ENCODE measurements at regions not wholly inside any gene's neighbourhood (a gene's known extent, or its start where the extent isn't known, plus 50 kb on each side); places are given as distances from the start of the nearest gene placed in this dataset.

DNA sequence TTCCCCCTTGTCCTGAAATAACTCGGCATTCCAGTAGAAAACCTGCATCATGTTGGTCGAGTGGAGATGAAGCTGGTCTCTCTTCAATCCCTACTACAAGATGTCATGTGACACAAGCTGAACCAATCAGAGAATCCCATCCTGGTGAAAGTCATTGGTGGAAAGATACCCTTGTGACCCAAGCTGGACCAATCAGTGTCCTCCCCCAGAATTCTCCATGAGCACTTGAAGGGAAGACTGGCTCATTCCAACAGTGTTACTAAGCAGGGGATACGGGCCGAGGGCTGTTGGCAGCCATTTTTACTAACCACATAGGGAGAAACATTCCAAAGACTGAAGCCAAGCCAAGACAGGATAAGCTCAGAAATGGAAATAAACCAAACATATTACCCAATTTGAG lies 298.3 kb downstream of the ICOS start:
- DNase-seq (ENCODE audit: low spot score) = no peak

DNA sequence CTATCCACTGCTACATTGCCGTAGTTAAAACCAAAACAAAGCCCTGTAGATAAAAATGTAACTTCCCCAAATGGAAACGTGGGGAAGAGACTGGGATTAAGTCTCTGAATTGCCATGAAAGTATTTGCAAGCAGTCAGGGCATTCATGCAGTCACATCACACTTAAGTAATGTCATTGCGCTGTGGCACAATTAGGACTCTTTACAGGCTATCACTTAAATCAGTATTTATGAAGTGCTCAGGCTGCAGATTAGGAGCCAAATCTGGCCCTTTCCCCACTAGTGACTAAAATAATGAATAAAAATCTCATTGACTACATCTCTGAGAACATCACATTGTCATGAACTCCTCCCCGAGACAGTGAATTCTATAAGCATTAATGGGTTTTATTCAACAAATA lies 300.9 kb downstream of the ICOS start:
- DNase-seq (ENCODE audit: low spot score) = no peak

DNA sequence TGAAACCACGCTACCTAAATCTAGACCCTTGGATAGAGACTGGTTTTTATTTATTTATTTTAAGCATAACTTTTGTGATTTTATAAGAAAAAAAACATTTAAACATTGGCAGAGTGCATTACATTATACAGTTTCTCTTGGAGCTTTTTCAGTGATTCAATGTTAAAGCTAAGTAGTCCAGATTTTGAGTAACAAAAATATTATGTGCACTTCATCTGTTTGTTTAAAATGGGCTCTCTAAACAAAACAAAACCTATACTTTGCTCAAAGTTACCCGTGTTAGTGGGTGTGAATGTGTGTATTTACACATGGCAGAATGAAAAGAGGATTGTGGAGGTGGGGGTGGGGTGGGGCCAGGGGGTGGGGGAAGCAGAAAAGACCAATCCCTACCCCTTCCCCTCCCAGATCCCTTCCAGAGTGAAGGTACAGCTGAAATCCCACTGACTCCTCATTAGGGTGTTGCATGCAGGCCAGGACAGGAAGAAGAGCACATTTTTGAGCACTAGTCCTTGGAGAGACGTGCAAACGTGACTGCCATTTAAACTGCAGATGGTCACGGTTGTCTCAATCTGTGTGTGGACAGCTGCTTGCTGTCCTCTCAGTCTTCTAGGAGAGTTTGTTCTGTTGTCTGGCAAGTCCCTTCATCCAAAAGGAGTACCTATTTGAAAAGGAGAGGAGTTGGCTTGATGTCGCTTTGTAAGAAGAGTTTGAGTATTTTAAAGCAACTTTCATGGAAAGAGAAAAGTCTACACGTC lies 303.0 kb downstream of the ICOS start:
- no peak for DNase-seq (ENCODE audit: low spot score)

DNA sequence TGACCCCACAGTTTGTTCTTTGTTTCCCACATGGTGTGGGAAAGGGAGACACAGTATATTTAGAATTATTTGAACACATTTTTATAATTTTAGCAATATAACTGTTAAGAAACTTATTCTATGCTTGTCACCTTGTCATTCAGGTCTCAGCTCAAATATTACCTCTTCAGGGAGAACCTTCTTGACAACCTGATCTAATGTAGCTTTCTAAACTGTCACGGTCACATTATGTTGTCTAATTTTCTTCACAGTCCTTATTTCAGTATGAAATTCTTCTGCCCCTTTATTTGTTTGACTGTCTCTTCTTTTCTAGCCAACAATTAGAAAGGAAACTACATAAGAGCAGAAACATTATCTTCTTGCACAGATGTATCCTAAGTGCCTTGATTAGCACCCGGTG lies 304.3 kb upstream of the PARD3B start:
- DNase-seq (ENCODE audit: low spot score) = no peak

DNA sequence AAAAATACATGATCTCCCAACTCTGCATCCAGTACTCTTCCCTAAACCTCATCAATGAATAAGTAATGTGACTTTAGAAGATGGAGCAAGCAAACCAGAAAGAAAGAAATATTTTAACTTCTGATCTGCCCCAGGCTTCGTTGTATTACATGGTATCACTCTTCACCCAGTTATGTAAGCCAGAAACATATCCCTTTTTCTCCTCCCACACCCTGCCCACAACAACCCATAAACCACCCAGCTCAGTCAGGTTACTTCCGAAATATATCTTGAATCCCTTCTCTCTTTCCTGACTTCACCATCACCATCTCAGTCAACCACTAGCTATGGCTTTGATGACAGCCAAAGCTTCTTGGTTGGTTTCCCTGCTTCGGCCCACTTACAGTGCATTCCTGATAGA lies 295.8 kb upstream of the PARD3B start:
- no peak for DNase-seq (ENCODE audit: low spot score)

DNA sequence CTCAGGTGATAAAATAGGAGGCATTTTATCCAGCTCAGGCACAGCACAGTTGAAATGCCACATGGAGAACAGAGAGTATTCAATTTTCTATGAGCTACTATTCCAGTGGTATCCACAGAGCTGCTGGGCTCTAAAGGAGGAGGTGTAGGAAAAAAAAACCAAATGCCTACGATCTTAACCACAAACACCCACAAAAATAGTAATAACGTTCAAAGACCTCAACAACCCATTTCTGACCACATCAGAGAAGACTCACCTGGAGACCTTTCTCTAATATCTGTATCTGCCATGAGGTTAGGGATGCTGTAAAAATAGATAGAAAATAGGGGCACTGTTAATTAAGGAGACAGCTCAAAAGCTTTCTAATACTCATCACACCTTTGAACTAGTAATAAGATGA lies 294.6 kb upstream of the PARD3B start:
- DNase-seq (ENCODE audit: low spot score) = no peak

DNA sequence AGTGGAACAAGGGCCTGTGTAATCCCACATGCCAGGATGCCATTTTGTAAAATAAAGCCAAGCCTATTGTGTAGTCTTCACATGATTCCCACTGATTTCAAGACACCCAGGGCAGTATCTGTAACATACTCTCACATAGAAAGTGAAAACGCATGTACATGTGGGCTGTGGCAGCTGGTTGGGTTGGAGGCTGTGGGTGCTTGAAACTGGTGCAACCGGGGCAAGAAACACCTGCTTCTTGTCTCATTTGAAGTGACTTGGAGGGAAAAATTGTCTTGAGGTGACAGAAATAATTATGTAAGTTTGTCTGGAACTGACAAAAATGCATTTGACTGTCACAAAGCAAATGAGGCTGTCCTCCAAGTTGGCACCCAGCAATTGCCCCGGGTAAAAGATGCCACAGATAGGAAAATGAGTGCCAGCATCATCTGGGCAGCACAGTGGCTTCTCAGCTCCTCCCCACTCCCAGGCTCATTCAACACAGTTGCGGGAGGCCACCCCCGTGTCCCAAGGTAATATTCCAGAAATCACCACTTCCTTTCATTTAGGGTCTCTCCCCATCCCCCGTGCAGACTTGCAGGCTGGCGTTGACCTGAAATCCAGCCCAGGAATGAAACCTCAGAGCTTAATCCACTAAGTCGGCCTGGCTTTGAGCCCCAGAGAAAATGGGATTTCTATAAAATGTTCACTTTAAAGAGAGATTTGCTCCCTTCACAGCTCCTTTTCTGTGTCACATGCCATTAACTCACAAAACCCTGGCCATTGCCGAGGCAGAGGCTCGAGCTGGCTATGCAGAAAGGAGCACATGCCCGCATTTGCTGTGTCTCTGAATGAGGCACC lies 293.9 kb upstream of the PARD3B start:
- DNase-seq (ENCODE audit: low spot score) = no peak

DNA sequence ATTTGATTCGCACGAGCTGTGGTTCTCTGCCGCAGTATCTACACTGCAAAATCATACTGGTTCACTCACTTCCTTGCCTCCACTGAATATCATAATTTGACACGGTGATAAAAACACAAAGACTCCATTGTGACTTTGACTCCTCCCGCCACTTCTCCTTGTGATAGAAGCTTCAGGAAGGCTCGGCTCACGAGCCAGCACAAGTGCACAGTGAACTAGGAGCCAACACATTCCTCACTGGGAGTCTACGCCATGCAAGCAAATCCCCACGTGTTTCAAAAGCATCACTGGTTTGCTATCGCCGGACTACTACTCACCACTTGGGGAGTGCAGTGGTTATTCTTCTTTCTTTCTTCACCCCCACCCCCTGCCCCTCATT lies 293.3 kb upstream of the PARD3B start:
- no peak for DNase-seq (ENCODE audit: low spot score)

DNA sequence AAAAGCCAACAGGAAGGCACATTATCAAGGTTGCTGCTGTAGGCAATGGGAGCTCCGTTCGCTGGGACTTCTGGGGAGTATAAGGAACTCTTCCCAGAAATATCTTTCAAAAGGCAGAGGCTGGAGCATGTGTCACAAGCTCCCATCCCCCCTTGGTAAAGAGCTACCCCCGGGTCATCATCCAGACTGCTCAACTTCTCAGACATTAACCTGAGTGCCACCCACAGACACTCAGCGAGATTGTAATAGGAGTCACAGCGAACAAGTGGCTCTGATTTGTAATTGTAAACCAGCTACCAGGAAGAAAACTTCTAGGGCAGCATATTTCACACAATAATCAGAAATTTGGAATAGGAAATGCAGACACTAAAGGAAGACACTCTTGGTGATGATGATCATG lies 290.2 kb upstream of the PARD3B start:
- no peak for DNase-seq (ENCODE audit: low spot score)

DNA sequence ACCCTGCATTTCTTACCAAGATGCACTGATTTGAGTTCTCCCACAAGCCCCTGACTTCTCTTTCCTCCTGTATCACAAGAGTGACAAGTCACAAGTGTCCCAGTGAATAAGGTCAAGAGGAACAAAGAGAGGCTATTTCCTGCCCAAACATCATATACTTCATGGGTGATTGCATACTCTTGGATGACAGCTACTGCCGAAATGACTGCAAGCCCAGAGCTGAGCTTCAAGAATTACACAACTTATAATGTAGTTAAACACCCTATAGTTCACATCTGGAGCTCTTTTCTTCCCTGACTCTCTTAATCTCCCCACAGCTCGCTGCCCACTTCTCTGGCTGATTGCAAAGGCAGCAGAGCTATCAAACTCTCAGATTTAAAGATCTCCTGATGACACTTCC lies 289.7 kb upstream of the PARD3B start:
- DNase-seq (ENCODE audit: low spot score) = no peak

DNA sequence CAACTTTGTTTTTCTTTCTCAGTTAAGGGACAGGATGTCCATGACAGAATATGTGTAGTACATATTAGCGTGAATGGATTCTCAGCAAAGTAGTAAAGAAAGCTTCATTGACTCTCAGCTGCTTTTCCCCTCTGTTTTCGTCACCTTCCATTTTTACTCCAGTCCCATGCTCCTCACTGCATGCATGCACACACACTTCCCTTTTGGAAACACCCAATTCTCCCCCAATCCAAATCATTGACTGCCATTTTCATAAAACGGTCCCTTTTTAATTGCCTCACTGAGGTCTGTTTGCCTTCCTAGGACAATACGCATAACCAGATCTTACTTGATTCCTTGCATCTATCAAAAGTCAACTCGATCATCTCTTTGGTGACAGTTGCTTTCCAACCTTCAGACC lies 287.5 kb upstream of the PARD3B start:
- no peak for DNase-seq (ENCODE audit: low spot score)

DNA sequence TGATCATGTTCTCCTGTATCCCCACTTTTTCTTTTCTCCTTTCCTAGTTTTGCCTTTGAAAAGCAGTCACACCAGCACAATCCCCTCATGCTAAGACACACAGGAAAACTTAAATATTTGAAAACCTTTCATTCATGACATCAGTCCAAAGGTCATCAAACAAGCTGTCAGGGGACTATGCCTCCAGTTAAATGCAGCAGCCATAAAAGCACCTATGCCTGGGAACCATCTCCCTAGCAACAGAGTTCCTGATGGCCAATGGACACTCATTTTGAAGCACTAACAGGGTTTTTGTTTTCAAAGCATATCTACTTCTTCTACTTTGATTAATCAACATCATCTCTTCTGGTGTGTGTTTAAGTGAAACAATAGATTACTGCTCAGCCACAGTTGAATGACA lies 286.4 kb upstream of the PARD3B start:
- DNase-seq (ENCODE audit: low spot score) = no peak

DNA sequence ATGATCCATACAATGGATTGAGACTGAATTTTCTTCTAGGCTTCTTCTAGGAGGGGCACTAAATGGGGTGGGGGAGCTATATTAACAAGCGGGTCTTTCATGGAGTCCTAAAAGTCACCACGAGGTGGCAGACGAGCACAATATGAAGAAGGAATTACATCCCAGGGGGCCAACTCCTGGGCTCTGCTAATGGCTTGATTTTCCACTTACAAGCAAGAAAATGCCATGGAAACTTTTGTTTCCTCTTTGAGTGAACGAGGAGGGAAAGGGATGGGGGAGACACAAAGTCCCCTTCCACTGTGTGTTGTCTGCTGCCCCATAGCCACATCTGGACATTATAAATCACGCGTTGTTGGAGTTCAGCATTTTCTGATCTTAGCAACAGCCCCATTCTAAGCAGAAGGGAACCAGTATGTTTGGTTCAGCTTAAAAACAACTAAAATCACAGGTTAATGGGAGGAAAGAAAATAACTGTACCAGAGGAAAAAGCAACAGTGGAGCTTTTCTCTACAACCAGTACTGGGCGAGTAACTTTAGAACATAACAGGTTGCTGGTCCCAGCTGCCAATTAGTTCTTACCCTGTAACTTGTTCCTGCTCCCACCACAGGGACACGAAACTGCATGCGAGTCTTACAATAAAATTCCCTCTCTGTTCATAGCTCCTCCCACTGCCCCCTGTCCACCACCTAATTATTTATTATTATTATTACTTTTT lies 285.0 kb upstream of the PARD3B start:
- peak; percentile 76 for DNase-seq (ENCODE audit: low spot score)

DNA sequence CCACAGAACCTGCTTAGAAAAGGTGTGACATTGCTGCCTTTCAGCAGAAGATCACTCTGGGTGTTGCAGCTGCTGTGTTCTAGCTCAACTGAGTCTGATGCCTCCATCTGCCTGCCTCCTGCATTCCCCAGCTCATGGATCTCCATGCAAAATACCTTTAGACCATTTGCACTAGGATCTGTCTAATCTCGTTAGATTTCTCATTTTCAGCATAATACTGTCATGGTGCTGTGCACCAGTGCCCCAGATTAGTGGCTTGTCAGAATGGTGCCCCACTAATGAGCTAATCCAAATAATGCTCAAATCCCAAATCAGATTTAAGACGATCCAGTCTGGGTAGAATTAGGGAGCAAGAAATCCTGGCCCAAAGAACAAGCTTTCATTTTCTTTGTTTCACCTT lies 284.4 kb upstream of the PARD3B start:
- DNase-seq (ENCODE audit: low spot score) = no peak

DNA sequence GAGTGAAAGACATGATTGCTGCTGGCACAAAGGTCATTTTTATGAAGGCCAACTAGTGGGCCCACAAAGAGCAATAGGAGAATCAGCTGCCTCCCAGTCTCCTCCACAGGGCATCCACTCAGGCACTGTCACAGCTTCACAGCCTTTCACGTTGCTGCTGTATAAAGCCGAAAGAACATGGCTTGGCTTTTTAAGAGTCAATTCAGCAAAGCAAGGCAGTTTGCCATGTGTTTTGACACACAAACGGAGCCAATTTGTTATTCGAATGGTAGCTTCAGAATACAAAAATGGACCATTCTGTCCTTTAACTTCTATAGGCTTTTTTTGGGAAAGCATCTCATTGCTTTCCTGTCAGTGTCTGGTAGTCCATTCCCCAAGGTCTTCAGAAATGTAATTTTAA lies 283.4 kb upstream of the PARD3B start:
- DNase-seq (ENCODE audit: low spot score) = no peak

DNA sequence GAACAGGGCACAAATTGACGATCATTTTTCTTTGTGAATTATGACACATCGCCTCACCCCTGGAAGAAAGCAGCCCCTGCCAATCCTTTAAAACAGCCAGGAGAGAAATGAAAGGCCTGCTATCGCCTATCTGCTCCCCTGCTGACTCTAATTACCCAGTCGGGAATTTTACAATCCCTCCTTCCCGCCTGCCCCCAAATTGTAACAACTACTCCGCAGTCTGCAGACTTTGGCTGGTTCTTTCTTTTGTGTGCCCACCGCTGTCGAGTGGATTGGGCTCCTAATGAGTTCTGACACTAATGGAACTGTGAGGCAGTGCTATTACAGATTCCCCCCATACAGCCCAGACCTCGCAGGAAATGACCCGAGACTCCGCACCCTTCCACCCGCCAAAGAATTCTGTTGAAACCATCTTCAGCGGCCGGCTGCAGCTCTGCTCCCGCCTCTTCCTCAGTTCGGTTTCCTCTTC lies 281.2 kb upstream of the PARD3B start:
- DNase-seq (ENCODE audit: low spot score) = no peak

DNA sequence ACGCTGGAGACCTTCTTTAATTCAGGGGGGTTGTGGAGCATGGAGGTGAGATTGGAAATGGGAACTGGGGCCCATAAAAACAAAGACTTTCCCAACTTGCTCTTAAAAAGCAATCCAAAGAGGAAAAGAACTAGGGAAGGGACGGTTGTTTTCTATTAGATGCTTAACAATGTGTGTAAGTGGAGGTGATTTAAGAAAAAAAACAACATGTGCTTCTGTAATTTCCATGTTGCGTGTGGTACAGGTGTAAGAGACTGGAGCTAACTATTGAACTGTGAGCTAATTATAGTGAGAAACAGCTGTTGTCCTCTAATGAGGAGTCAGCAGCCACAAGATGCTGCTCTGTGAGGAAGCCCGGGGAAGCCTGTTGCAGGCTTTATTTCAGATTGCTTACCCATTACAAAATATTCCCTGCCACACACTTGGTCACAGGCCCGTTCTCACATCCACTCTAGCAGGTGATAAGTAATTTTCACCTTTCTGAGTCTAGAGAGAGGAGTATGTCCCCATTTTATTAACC lies 280.6 kb upstream of the PARD3B start:
- no peak for DNase-seq (ENCODE audit: low spot score)

DNA sequence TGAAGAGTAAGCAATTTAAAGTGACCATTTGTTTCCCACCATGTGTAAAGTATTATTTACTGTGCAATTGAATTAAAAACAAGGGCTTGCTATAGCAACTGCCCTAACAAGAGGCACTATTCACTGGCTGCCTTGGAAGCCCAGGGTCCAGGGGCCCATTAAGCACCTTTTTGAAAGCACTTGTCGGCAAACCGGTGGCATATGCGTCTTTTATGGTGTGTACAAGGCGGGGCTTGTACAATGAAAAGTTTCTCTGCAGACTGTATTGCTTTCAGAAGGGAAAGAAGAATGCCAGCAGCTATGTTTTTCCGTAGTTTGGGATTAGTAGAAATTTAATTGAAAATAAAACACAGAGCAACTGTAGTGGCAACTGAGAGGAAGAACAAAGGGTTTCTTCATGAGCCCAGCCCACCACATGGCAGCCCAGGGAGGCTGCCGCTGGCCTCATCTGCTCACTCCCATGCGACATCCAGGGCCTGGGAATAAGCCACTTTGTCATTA lies 279.5 kb upstream of the PARD3B start:
- DNase-seq (ENCODE audit: low spot score) = peak; percentile 61

DNA sequence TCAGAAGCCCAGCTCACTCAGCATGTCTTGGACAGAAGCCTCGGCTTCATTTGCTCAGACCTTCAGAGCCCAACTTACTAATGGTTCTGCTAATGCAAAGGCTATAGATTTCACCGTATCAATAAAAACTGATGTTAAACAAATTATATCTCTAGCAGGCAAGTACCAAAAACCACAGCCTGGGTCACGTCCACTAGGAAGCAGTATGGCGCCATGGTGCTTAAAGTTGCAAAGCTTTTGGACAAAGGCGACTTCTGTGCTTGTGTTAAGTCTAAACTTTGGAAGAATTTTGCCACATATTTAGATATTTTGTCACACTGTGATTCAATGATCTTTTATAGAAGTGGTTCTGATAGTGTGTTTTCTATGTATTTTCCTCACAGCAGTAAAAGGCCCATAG lies 276.8 kb upstream of the PARD3B start:
- no peak for DNase-seq (ENCODE audit: low spot score)

DNA sequence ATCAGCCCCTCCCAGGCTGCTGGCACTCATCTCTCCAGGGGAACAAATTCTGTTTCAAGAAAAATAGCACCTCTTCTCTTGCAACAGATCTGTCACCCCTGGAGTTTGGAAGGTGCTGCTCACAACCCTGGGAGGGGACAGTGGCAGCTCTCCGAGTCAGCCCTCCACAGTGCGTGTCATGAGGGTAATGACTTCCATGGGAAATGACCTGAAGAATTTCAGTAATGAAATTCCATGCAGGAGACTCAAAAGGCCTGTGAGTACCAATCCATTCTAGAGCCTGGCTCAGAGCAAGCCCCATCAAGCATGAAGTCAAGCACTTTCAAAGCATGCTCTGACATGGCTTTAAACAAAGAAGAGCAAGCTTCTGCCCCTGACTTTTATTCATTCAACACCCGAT lies 276.3 kb upstream of the PARD3B start:
- DNase-seq (ENCODE audit: low spot score) = no peak

DNA sequence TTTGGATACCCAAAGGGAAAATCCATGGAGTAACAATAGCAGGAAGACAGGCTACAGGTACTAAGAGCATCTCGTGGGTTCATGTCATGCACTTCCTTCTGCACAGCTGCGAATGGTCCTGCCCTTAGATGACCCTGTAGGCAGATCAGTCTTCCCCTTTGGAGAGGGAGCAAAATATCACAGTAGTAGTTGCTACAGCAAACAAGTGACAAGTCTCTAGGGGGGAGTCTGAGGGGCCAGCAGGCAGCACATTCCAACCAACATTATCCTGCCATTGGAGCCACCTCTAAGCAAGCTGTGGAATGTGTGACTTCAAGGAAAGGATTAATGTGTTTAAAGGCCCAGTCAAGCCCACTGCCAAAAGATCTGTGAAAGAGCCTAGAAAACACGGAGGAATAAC lies 273.2 kb upstream of the PARD3B start:
- DNase-seq (ENCODE audit: low spot score) = no peak

DNA sequence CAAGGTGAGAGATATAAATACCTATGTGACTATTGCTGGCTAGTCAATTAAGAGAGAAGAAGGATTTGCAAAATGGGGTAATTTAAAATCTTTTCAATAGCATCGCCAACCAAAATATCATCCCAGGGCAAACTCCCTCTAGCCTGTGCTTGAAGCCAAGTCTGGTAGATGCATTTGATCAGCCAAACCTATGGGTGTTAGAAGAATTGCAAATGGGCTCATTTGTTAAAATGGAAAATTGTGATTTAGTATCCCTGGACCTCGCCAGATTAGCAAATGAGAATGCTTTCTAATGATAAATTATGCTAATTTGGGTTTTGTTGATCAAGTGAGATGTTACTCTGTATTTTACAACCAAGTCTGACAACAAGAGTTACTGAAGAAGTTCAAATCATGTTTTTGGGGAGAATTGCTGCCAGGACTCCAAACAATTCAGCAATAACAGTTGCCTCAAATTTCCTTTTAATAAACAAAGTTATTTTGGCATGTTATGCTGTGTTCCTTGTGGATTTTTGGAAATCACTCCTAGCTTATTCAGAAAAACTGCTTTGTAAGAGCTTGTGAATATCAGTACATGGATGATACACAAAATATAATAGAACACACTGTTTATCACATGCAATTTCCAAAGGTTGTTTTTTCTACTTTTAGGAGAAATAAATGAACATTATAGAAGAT lies 272.5 kb upstream of the PARD3B start:
- no peak for DNase-seq (ENCODE audit: low spot score)

Measured in putamen (tissue), 1 donor.